SK-N-SH (cell line): ENCODE measurements at regions not wholly inside any gene's neighbourhood (a gene's known extent, or its start where the extent isn't known, plus 50 kb on each side); places are given as distances from the start of the nearest gene placed in this dataset.

ENCODE experiments used
- CTCF ChIA-PET: fragments of 300-600, 350-600 bp; formaldehyde crosslinking; extraction: SDS; loops from one replicate; lab custom pipeline; 2021; lab: Yijun Ruan, JAX
- POLR2A ChIA-PET: fragments of 350-600 bp; sonication (Branson Sonifier 250); formaldehyde crosslinking; extraction: SDS; loops from one replicate; lab custom pipeline; 2020; ENCODE audit warnings: antibody characterized with exemption, inconsistent platforms; lab: Yijun Ruan, JAX
- DNase-seq: peaks from one replicate; pipeline ENCODE4 v3.0.0; 2012
- H2AFZ ChIP-seq: fragments of 200-600 bp; sonication (generic); 2 replicates; pipeline ENCODE4 v1.8.1; 2016; ENCODE audit warnings: antibody characterized with exemption, mild to moderate bottlenecking, low read depth
- H3F3A ChIP-seq: fragments of 200-600 bp; sonication (generic); replicated peaks from 2 replicates; pipeline ENCODE3; 2016; ENCODE audit warnings: antibody characterized with exemption, mild to moderate bottlenecking; ENCODE audit not compliant: insufficient read depth
- H3K27ac ChIP-seq, 2 experiments: fragments of 200-500 bp in 1 of 2; fragments of 200-600 bp in 1 of 2; sonication (Bioruptor generic) in 1 of 2; sonication (generic), shearing (Covaris generic) in 1 of 2; 2 replicates each; pipeline versions ENCODE4 v1.5.1 to v1.6.1; 2014 to 2016; ENCODE audit warnings: low read depth in 2 of 2, inconsistent platforms in 1 of 2, low read length in 1 of 2, mild to moderate bottlenecking in 1 of 2, mixed read lengths in 1 of 2
- H3K27me3 ChIP-seq: fragments of 200-600 bp; sonication (generic), shearing (Covaris generic); 2 replicates; pipeline ENCODE4 v1.6.1; 2016; ENCODE audit warnings: mixed run types; ENCODE audit not compliant: insufficient read depth
- H3K36me3 ChIP-seq, 2 experiments: fragments of 200-500 bp in 1 of 2; fragments of 200-600 bp in 1 of 2; sonication (Bioruptor generic) in 1 of 2; sonication (generic) in 1 of 2; replicated peaks in 1 of 2; 2 replicates each; pipeline versions ENCODE3 to v1.5.1; 2014 to 2016; ENCODE audit warnings: low read length in 1 of 2, mild to moderate bottlenecking in 1 of 2; ENCODE audit not compliant: insufficient read depth in 2 of 2, control insufficient read depth in 1 of 2
- H3K4me1 ChIP-seq, 2 experiments: fragments of 200-500 bp in 1 of 2; fragments of 200-600 bp in 1 of 2; sonication (Bioruptor generic) in 1 of 2; sonication (generic), shearing (Covaris generic) in 1 of 2; 2 replicates each; pipeline versions ENCODE4 v1.5.1 to v1.6.1; 2014 to 2016; ENCODE audit warnings: low read depth in 1 of 2, low read length in 1 of 2, mixed run types in 1 of 2; ENCODE audit not compliant: insufficient read depth in 2 of 2, control insufficient read depth in 1 of 2
- H3K4me2 ChIP-seq: fragments of 200-600 bp; sonication (generic), shearing (Covaris generic); 2 replicates; pipeline ENCODE4 v1.6.1; 2017; ENCODE audit warnings: mixed run types
- H3K4me3 ChIP-seq, 2 experiments: fragments of 200-500 bp in 1 of 2; fragments of 200-600 bp in 1 of 2; sonication (Bioruptor generic) in 1 of 2; sonication (generic), shearing (Covaris generic) in 1 of 2; 2 replicates each; pipeline versions ENCODE4 v1.5.1 to v1.8.1; 2014 to 2016; ENCODE audit warnings: low read depth in 2 of 2, inconsistent platforms in 1 of 2, low read length in 1 of 2, mild to moderate bottlenecking in 1 of 2, mixed read lengths in 1 of 2, moderate library complexity in 1 of 2
- H3K79me2 ChIP-seq: fragments of 200-600 bp; sonication (generic); 2 replicates; pipeline ENCODE4 v1.8.1; 2017; ENCODE audit warnings: mild to moderate bottlenecking; ENCODE audit not compliant: insufficient read depth
- H3K9ac ChIP-seq: fragments of 200-600 bp; sonication (generic); 2 replicates; pipeline ENCODE4 v1.6.1; 2017; ENCODE audit warnings: mixed run types
- H3K9me2 ChIP-seq: fragments of 200-600 bp; sonication (generic); 2 replicates; pipeline ENCODE4 v1.6.1; 2017; ENCODE audit warnings: mixed run types
- H3K9me3 ChIP-seq: fragments of 200-600 bp; sonication (generic); 2 replicates; pipeline ENCODE4 v1.6.1; 2017; ENCODE audit warnings: mixed run types, mild to moderate bottlenecking, moderate library complexity
- H4K20me1 ChIP-seq: fragments of 200-600 bp; sonication (generic); 2 replicates; pipeline ENCODE4 v1.6.1; 2017; ENCODE audit warnings: mild to moderate bottlenecking, mixed run types; ENCODE audit not compliant: insufficient read depth
- EP300 ChIP-seq, 2 experiments: IDR thresholded peaks; 2 replicates each; pipeline versions ENCODE4 v1.4.0 to v1.6.1; 2012; ENCODE audit warnings: borderline replicate concordance in 1 of 2, low read depth in 1 of 2, low read length in 1 of 2
- EZH2phosphoT487 ChIP-seq: fragments of 200-600 bp; sonication (generic); IDR thresholded peaks from 2 replicates; pipeline ENCODE4 v1.6.1; 2017; ENCODE audit warnings: low read depth, mixed run types, mild to moderate bottlenecking, antibody characterized with exemption, moderate library complexity, borderline replicate concordance
- FOXJ3 ChIP-seq: sonication (generic); formaldehyde crosslinking; IDR thresholded peaks from 2 replicates; pipeline ENCODE4 v1.5.1; 2020; ENCODE audit warnings: mild to moderate bottlenecking, missing genetic modification reagents
- GATA2 ChIP-seq: sonication (generic); formaldehyde crosslinking; IDR thresholded peaks from 2 replicates; pipeline ENCODE4 v1.5.0; 2020; ENCODE audit warnings: mild to moderate bottlenecking, missing genetic modification reagents
- IRF3 ChIP-seq: fragments of 150-350 bp; IDR thresholded peaks from 2 replicates; pipeline ENCODE4 v1.6.1; 2016; ENCODE audit warnings: mild to moderate bottlenecking, low read depth, low read length
- JUND ChIP-seq: IDR thresholded peaks from 2 replicates; pipeline ENCODE4 v1.4.0; 2012
- MEF2A ChIP-seq: IDR thresholded peaks from 2 replicates; pipeline ENCODE4 v1.4.0; 2012; ENCODE audit warnings: low read depth, borderline replicate concordance
- MXI1 ChIP-seq: IDR thresholded peaks from 2 replicates; pipeline ENCODE4 v1.6.1; 2012; ENCODE audit warnings: mild to moderate bottlenecking, low read depth, low read length, improper control_type of control experiment
- POLR2AphosphoS5 ChIP-seq: IDR thresholded peaks from 2 replicates; pipeline ENCODE4 v1.6.1; 2012; ENCODE audit warnings: low read depth, low read length
- RAD21 ChIP-seq: IDR thresholded peaks from 2 replicates; pipeline ENCODE4 v1.6.1; 2012; ENCODE audit warnings: mild to moderate bottlenecking, low read length
- TAF1 ChIP-seq: IDR thresholded peaks from 2 replicates; pipeline ENCODE4 v1.6.1; 2012; ENCODE audit warnings: low read depth, mild to moderate bottlenecking, low read length, moderate library complexity, borderline replicate concordance
- TCF12 ChIP-seq: IDR thresholded peaks from 2 replicates; pipeline ENCODE4 v1.4.0; 2012
- TEAD4 ChIP-seq: IDR thresholded peaks from 2 replicates; pipeline ENCODE4 v1.4.0; 2012; ENCODE audit warnings: mild to moderate bottlenecking, borderline replicate concordance; ENCODE audit not compliant: insufficient read depth
- USF1 ChIP-seq: IDR thresholded peaks from 2 replicates; pipeline ENCODE4 v1.4.0; 2012; ENCODE audit warnings: low read depth, borderline replicate concordance
- USF2 ChIP-seq: fragments of 150-350 bp; IDR thresholded peaks from 2 replicates; pipeline ENCODE4 v1.6.1; 2017; ENCODE audit warnings: antibody characterized with exemption, low read length, low read depth, borderline replicate concordance
- YY1 ChIP-seq: IDR thresholded peaks from 2 replicates; pipeline ENCODE4 v1.4.0; 2012; ENCODE audit warnings: low read depth, mild to moderate bottlenecking
- WGBS: methylation state at CpG from one replicate; pipeline ENCODE4 v1.1.6; 2017; ENCODE audit warnings: low lambda C conversion rate; 5-methylcytosine and 5-hydroxymethylcytosine counted together

- TF ChIP-seq IRF3 (no peak), MEF2A (no peak), RAD21 (0 out of 2 replicates have a peak, but pooled peaks have one; percentile 4), FOXJ3 (CRISPR knock-in tag) (no peak), POLR2AphosphoS5 (peak; percentile 49; the same call in 1 of the 2 replicates), JUND (peak; percentile 94), TEAD4 (peak; percentile 82), EP300 (IDR thresholded peaks at IDR 0.05; ENCODE audit: borderline replicate concordance in 1 of 2, low read depth in 1 of 2, low read length in 1 of 2) (peak; percentile 47 to 93; a peak in 3 of 4 replicates)
- TF ChIP-seq, all 33 proteins: peak for 14
These were observed 532.8 kb downstream of the FBXO15 start (continued) for GRCh38 chr18:73614812-73615211.

- WGBS, result 13% methylated on average over 1 of the region's 1 CpG
- no peak for DNase-seq
- TF ChIP-seq MXI1 (no peak), USF2 (no peak), TCF12 (no peak), USF1 (no peak), JUND (no peak), POLR2AphosphoS5 (no peak), GATA2 (CRISPR knock-in tag) (no peak), YY1 (no peak), TAF1 (no peak), MEF2A (no peak), EZH2phosphoT487 (no peak), EP300 (IDR thresholded peaks at IDR 0.05; ENCODE audit: borderline replicate concordance in 1 of 2, low read depth in 1 of 2, low read length in 1 of 2) (no peak)
- TF ChIP-seq, all 33 proteins: peak for 0
- Histone ChIP-seq H2AFZ (no peak overlapping the region), H3K36me3 (no peaks in the 10 kb centered on the region), H3K4me2 (no peak overlapping the region), H3K27me3 (no peaks in the 10 kb centered on the region), H3K4me3 (no peak overlapping the region), H3K9me2 (no peaks in the 10 kb centered on the region), H3K79me2 (no peaks in the 10 kb centered on the region), H3F3A (peaks cover 10% of the 10 kb centered on the region), H3K27ac (peak overlapping the region in 1 of 2 experiments; percentile 60; a peak in 3 of 4 replicates), H4K20me1 (no peaks in the 10 kb centered on the region), H3K4me1 (peaks cover 0 to 5% of the 10 kb centered on the region in 2 experiments; a peak in 1 of 4 replicates), H3K9me3 (no peaks in the 10 kb centered on the region), H3K9ac (no peak overlapping the region)
- CTCF ChIA-PET, result no interaction called here
- POLR2A ChIA-PET, result no interaction called here
These were observed 533.8 kb downstream of the FBXO15 start for GRCh38 chr18:73613706-73614340.
